ENCODE measurements at regions not wholly inside any gene's neighbourhood (a gene's known extent, or its start where the extent isn't known, plus 50 kb on each side); places are given as distances from the start of the nearest gene placed in this dataset.
A peak's percentile ranks its signal among the peaks of the same experiment; 100 is the strongest.

GRCh38 chr18:60656553-60656952, 284.0 kb upstream of the MC4R start:
- FAIRE-seq (no peak), DNase-seq (ENCODE audit: low spot score in 2 of 2) (no peak)

- FAIRE-seq (no peak), DNase-seq (ENCODE audit: low spot score in 2 of 2) (no peak)
Measured at GRCh38 chr18:60662491-60662890, 289.9 kb upstream of the MC4R start.

- DNase-seq (ENCODE audit: low spot score in 2 of 2) (no peak), FAIRE-seq (no peak)
Measured at GRCh38 chr18:60663060-60663989, 290.8 kb upstream of the MC4R start.

GRCh38 chr18:60664736-60665135, 292.2 kb upstream of the MC4R start:
- no peak for FAIRE-seq
- no peak for DNase-seq (ENCODE audit: low spot score in 2 of 2)

- FAIRE-seq = no peak
- no peak for DNase-seq (ENCODE audit: low spot score in 2 of 2)
Measured at GRCh38 chr18:60667016-60667415, 294.4 kb upstream of the MC4R start.

GRCh38 chr18:60668583-60668982, 296.0 kb upstream of the MC4R start:
- DNase-seq (ENCODE audit: low spot score in 2 of 2) = no peak
- no peak for FAIRE-seq

GRCh38 chr18:60669938-60670337, 297.4 kb upstream of the MC4R start:
- DNase-seq (ENCODE audit: low spot score in 2 of 2) = no peak
- FAIRE-seq = no peak

GRCh38 chr18:60671021-60671420, 298.4 kb upstream of the MC4R start:
- DNase-seq (ENCODE audit: low spot score in 2 of 2) (no peak), FAIRE-seq (no peak)

GRCh38 chr18:60675126-60675525, 302.6 kb upstream of the MC4R start:
- DNase-seq (ENCODE audit: low spot score in 2 of 2) (no peak), FAIRE-seq (no peak)

GRCh38 chr18:60675801-60676200, 303.2 kb upstream of the MC4R start:
- DNase-seq (ENCODE audit: low spot score in 2 of 2) = no peak
- no peak for FAIRE-seq

- DNase-seq (ENCODE audit: low spot score in 2 of 2) (no peak), FAIRE-seq (no peak)
Measured at GRCh38 chr18:60676815-60677214, 304.2 kb upstream of the MC4R start.

- FAIRE-seq = peak; percentile 89
- peak in 1 of 2 donors; percentile 16 for DNase-seq (ENCODE audit: low spot score in 2 of 2)
Measured at GRCh38 chr18:60684843-60685513, 312.4 kb upstream of the MC4R start.

GRCh38 chr18:60686142-60686541, 313.6 kb upstream of the MC4R start:
- FAIRE-seq (no peak), DNase-seq (ENCODE audit: low spot score in 2 of 2) (no peak)

GRCh38 chr18:60691061-60691460, 318.5 kb upstream of the MC4R start:
- FAIRE-seq = no peak
- DNase-seq (ENCODE audit: low spot score in 2 of 2) = no peak

GRCh38 chr18:60693426-60693825, 320.9 kb upstream of the MC4R start:
- FAIRE-seq (no peak), DNase-seq (ENCODE audit: low spot score in 2 of 2) (no peak)

GRCh38 chr18:60698901-60699300, 326.3 kb upstream of the MC4R start:
- DNase-seq (ENCODE audit: low spot score in 2 of 2) (no peak), FAIRE-seq (no peak)

GRCh38 chr18:60722742-60723141, 350.2 kb upstream of the MC4R start:
- no peak for DNase-seq (ENCODE audit: low spot score in 2 of 2)
- FAIRE-seq = no peak

GRCh38 chr18:60732143-60732542, 359.6 kb upstream of the MC4R start:
- DNase-seq (ENCODE audit: low spot score in 2 of 2) (no peak), FAIRE-seq (no peak)

- DNase-seq (ENCODE audit: low spot score in 2 of 2) (no peak), FAIRE-seq (no peak)
Measured at GRCh38 chr18:60739212-60739611, 366.6 kb upstream of the MC4R start.

- DNase-seq (ENCODE audit: low spot score in 2 of 2) (no peak), FAIRE-seq (no peak)
Measured at GRCh38 chr18:60740313-60740712, 367.7 kb upstream of the MC4R start.

- no peak for FAIRE-seq
Measured at GRCh38 chr18:60746491-60746890, 373.9 kb upstream of the MC4R start.

GRCh38 chr18:60746919-60747318, 374.3 kb upstream of the MC4R start:
- no peak for FAIRE-seq
- DNase-seq (ENCODE audit: low spot score in 2 of 2) = no peak

More at GRCh38 chr18:60746491-60746890, 373.9 kb upstream of the MC4R start:
- DNase-seq (ENCODE audit: low spot score in 2 of 2) = no peak
